GM12878 (cell line): ENCODE measurements at regions not wholly inside any gene's neighbourhood (a gene's known extent, or its start where the extent isn't known, plus 50 kb on each side); places are given as distances from the start of the nearest gene placed in this dataset.

ENCODE experiments used
- TCF7 ChIP-seq: IDR thresholded peaks from 2 replicates; pipeline ENCODE4 v1.6.1; 2014; ENCODE audit warnings: antibody characterized with exemption, borderline replicate concordance
- ZBED1 ChIP-seq: IDR thresholded peaks from 2 replicates; pipeline ENCODE4 v1.6.1; 2016; ENCODE audit warnings: borderline replicate concordance
- ZNF274 ChIP-seq: IDR thresholded peaks from one replicate; pipeline ENCODE4 v1.8.0; 2011; ENCODE audit not compliant: insufficient read length, insufficient read depth

- TF ChIP-seq TCF7: no peak
- no peak for TF ChIP-seq ZBED1
- no peak for TF ChIP-seq ZNF274
These were observed 291.0 kb upstream of the CDH19 start for GRCh38 chr18:66894851-66895250.
